Brain microvascular endothelial cell (primary cell): ENCODE measurements at regions not wholly inside any gene's neighbourhood (a gene's known extent, or its start where the extent isn't known, plus 50 kb on each side); places are given as distances from the start of the nearest gene placed in this dataset.

Experiments used
- DNase-seq: peaks from one replicate; pipeline ENCODE4 v3.0.0-alpha.2; 2020
- H3K27ac ChIP-seq: fragments of 250-450 bp; sonication (Bioruptor Pico); 2 replicates; pipeline ENCODE4 v1.5.1; 2020; ENCODE audit warnings: mild to moderate bottlenecking, moderate library complexity
- H3K27me3 ChIP-seq: fragments of 250-450 bp; sonication (Bioruptor Pico); replicated peaks from 2 replicates; pipeline ENCODE4 v1.5.1; 2020; ENCODE audit warnings: mild to moderate bottlenecking
- H3K36me3 ChIP-seq: fragments of 250-450 bp; sonication (Bioruptor Pico); replicated peaks from 2 replicates; pipeline ENCODE4 v1.5.1; 2020; ENCODE audit warnings: mild to moderate bottlenecking
- H3K4me3 ChIP-seq: 2 replicates; pipeline ENCODE4 v1.5.1; 2011; ENCODE audit warnings: low read depth, mild to moderate bottlenecking, control low read depth, low read length, moderate library complexity
- in situ Hi-C: cut with HindIII; loops from 2 replicates; pipeline ENCODE4 v1.10.0; 2017; ENCODE audit warnings: low sequenced_read_pairs, low pct_ligation_motif_present
- TF ChIP-seq, protein P1 (sequence below): IDR thresholded peaks from 2 replicates; pipeline ENCODE4 v1.5.1; 2011; ENCODE audit warnings: low read depth, mild to moderate bottlenecking, moderate library complexity, low read length, control low read depth, inconsistent platforms; ENCODE audit errors: missing control alignments

GRCh38 chr14:83533734-83534133 lies 1996.2 kb upstream of the FLRT2 start:
- H3K36me3 ChIP-seq: no peaks in the 10 kb centered on the region
- DNase-seq: no peak
- in situ Hi-C loops: no loop called here
- no peak overlapping the region for H3K4me3 ChIP-seq
- TF ChIP-seq, protein P1, sequence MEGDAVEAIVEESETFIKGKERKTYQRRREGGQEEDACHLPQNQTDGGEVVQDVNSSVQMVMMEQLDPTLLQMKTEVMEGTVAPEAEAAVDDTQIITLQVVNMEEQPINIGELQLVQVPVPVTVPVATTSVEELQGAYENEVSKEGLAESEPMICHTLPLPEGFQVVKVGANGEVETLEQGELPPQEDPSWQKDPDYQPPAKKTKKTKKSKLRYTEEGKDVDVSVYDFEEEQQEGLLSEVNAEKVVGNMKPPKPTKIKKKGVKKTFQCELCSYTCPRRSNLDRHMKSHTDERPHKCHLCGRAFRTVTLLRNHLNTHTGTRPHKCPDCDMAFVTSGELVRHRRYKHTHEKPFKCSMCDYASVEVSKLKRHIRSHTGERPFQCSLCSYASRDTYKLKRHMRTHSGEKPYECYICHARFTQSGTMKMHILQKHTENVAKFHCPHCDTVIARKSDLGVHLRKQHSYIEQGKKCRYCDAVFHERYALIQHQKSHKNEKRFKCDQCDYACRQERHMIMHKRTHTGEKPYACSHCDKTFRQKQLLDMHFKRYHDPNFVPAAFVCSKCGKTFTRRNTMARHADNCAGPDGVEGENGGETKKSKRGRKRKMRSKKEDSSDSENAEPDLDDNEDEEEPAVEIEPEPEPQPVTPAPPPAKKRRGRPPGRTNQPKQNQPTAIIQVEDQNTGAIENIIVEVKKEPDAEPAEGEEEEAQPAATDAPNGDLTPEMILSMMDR: no peak
- no peaks in the 10 kb centered on the region for H3K27me3 ChIP-seq
- no peak overlapping the region for H3K27ac ChIP-seq

- no peaks in the 10 kb centered on the region for H3K27me3 ChIP-seq
- no peak overlapping the region for H3K4me3 ChIP-seq
- in situ Hi-C loops: no loop called here
- TF ChIP-seq, protein P1: no peak
- H3K36me3 ChIP-seq: no peaks in the 10 kb centered on the region
- no peak for DNase-seq
- H3K27ac ChIP-seq: no peak overlapping the region
Measured at GRCh38 chr14:83534995-83535394, 1994.9 kb upstream of the FLRT2 start.

DNA sequence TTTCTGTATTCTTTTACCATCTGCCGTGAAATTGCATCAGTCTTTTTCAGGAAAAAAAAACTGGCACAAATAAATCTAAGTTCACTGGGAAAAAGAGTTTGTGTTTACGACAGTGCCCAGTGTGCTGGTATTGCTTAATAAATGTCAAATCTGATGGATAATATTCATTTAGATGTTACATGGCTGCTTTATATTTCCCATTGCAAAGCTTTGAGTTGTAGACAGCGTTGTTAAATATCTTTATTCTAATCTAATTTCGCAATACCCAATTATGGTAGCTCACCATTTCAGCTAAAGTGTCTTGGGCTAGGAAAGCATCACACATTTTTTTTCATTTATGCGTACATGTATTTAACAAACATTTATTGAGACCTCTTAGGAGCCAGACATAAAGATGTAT lies 1994.5 kb upstream of the FLRT2 start:
- Histone ChIP-seq H3K4me3 (no peak overlapping the region), H3K36me3 (no peaks in the 10 kb centered on the region), H3K27me3 (no peaks in the 10 kb centered on the region), H3K27ac (no peak overlapping the region)
- no peak for DNase-seq
- TF ChIP-seq, protein P1: no peak
- in situ Hi-C loops: no loop called here

- DNase-seq: no peak
- Histone ChIP-seq H3K27ac (no peak overlapping the region), H3K36me3 (no peaks in the 10 kb centered on the region), H3K27me3 (no peaks in the 10 kb centered on the region), H3K4me3 (no peak overlapping the region)
- TF ChIP-seq, protein P1: no peak
- in situ Hi-C loops: no loop called here
Measured at GRCh38 chr14:83541147-83541546, 1988.8 kb upstream of the FLRT2 start.

- no peaks in the 10 kb centered on the region for H3K27me3 ChIP-seq
- DNase-seq: peak; percentile 73
- H3K27ac ChIP-seq: no peak overlapping the region
- in situ Hi-C loops: no loop called here
- TF ChIP-seq, protein P1: no peak
- no peaks in the 10 kb centered on the region for H3K36me3 ChIP-seq
- no peak overlapping the region for H3K4me3 ChIP-seq
Measured at GRCh38 chr14:83548061-83548839, 1981.7 kb upstream of the FLRT2 start.

GRCh38 chr14:83556065-83556464 lies 1973.9 kb upstream of the FLRT2 start:
- TF ChIP-seq, protein P1: no peak
- H3K27ac ChIP-seq: peak overlapping the region; percentile 87
- no peaks in the 10 kb centered on the region for H3K36me3 ChIP-seq
- H3K27me3 ChIP-seq: no peaks in the 10 kb centered on the region
- no peak overlapping the region for H3K4me3 ChIP-seq
- DNase-seq: no peak
- in situ Hi-C loops: no loop called here
